ENCODE measurements at regions not wholly inside any gene's neighbourhood (a gene's known extent, or its start where the extent isn't known, plus 50 kb on each side); places are given as distances from the start of the nearest gene placed in this dataset.
"Not testable (repeated sequence)": the region's sequence is repeated elsewhere in the genome, so short reads cannot be mapped to it uniquely, and the experiment has no call there.

DNA sequence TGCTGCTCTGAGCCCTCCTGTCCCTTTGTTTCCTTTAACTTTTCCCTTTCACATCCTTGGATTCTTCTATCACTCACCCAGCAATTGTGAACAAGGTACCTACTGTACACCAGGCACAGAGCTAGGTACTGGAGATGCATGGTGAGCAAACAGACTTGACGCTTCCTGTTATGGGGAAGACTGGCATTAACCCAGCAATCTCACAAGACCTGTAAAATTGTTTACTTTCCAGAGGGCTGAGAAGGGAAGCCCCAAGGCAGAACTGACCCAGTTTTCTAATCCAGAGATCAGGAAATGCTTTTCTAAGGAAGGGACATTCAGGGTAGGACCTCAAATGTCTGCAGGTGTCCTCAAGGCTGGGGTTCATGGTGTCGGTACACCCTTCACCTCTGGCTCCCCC lies 171.6 kb upstream of the KAZN start:
- no peaks in the 10 kb centered on the region for H3K27me3 ChIP-seq (ENCODE audit: control insufficient read depth, insufficient read depth, low read length)
- no peaks in the 10 kb centered on the region for H3K36me3 ChIP-seq (ENCODE audit: control insufficient read depth, insufficient read depth, low read length)
- H3K4me3 ChIP-seq (ENCODE audit: low read depth, low read length) = no peak overlapping the region
- TF ChIP-seq, protein P1, sequence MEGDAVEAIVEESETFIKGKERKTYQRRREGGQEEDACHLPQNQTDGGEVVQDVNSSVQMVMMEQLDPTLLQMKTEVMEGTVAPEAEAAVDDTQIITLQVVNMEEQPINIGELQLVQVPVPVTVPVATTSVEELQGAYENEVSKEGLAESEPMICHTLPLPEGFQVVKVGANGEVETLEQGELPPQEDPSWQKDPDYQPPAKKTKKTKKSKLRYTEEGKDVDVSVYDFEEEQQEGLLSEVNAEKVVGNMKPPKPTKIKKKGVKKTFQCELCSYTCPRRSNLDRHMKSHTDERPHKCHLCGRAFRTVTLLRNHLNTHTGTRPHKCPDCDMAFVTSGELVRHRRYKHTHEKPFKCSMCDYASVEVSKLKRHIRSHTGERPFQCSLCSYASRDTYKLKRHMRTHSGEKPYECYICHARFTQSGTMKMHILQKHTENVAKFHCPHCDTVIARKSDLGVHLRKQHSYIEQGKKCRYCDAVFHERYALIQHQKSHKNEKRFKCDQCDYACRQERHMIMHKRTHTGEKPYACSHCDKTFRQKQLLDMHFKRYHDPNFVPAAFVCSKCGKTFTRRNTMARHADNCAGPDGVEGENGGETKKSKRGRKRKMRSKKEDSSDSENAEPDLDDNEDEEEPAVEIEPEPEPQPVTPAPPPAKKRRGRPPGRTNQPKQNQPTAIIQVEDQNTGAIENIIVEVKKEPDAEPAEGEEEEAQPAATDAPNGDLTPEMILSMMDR (IDR thresholded peaks at IDR 0.05; ENCODE audit: insufficient read depth, low read length, severe bottlenecking) = no peak
- FAIRE-seq (no peak), DNase-seq (ENCODE audit: low read depth) (no peak)

DNA sequence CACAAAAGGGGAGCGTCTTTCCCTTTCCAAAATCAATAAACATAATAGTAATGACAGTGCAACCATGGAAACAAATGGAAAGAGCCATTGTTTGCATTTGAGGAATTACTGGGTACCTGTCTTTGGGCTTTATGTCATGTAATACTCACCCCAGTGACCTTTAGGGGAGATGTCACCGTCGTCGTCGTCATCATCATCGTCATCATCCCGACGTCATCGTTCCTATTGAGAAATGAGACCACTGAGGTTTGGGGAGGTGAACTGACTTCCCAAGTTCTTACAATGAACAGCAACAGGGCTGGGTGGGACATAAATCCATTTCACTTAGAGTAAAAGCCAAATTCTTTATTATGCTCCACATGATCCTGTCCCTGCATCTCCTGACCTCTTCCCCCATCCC lies 168.9 kb upstream of the KAZN start:
- no peak for DNase-seq (ENCODE audit: low read depth)
- H3K4me3 ChIP-seq (ENCODE audit: low read depth, low read length) = no peak overlapping the region
- FAIRE-seq = no peak
- TF ChIP-seq, protein P1 (IDR thresholded peaks at IDR 0.05; ENCODE audit: insufficient read depth, low read length, severe bottlenecking) = no peak
- H3K27me3 ChIP-seq (ENCODE audit: control insufficient read depth, insufficient read depth, low read length) = no peaks in the 10 kb centered on the region
- no peaks in the 10 kb centered on the region for H3K36me3 ChIP-seq (ENCODE audit: control insufficient read depth, insufficient read depth, low read length)

DNA sequence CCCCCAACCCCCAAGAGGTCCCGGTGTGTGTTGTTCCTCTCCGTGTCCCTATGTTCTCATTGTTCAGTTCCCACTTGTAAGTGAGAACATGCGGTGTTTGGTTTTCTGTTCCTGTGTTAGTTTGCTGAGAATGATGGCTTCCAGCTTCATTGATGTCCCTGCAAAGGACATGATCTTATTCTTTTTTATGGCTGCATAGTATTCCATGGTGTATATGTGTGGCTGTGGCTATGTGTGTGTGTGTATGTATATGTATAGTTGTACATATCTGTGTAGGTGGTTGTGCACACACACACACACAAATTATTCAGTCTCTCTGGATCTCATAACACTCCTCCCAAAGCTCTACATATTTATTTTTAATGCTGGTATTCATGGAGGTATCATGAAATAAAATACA lies 165.8 kb upstream of the KAZN start:
- DNase-seq (ENCODE audit: low read depth); H3K4me3 ChIP-seq (ENCODE audit: low read depth, low read length); H3K27me3 ChIP-seq (ENCODE audit: control insufficient read depth, insufficient read depth, low read length); H3K36me3 ChIP-seq (ENCODE audit: control insufficient read depth, insufficient read depth, low read length); FAIRE-seq: not testable (repeated sequence)

DNA sequence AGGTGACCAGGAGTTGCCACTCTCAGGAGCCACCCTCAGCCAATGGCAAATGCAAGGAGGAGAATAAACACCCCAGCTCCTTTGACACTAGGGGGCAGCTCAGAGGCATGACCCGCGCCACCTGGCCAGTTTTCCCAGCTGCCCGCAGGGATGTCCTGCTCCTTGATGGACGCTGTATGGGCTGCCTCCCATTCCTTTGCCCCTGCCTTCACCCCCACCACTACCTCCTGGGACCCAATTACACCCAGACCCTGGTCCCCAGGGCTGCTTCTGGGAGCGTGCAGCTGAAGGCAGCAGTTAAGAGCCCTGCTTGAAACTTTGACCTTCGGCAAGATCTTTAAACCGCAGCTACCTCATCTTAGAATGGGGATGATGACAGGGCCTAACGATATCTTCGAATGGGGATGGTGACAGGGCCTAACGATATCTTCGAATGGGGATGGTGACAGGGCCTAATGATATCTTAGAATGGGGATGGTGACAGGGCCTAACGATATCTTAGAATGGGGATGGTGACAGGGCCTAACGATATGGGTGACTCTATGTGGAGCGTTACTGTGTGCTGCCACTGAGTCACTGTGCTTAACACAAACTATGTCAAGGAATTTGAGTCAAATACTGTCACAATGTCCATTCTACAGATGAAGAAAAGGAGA lies 163.0 kb upstream of the KAZN start:
- FAIRE-seq (no peak), DNase-seq (ENCODE audit: low read depth) (no peak)
- H3K4me3 ChIP-seq (ENCODE audit: low read depth, low read length) = no peak overlapping the region
- TF ChIP-seq, protein P1 (IDR thresholded peaks at IDR 0.05; ENCODE audit: insufficient read depth, low read length, severe bottlenecking) = no peak
- H3K36me3 ChIP-seq (ENCODE audit: control insufficient read depth, insufficient read depth, low read length) = no peaks in the 10 kb centered on the region
- no peaks in the 10 kb centered on the region for H3K27me3 ChIP-seq (ENCODE audit: control insufficient read depth, insufficient read depth, low read length)

DNA sequence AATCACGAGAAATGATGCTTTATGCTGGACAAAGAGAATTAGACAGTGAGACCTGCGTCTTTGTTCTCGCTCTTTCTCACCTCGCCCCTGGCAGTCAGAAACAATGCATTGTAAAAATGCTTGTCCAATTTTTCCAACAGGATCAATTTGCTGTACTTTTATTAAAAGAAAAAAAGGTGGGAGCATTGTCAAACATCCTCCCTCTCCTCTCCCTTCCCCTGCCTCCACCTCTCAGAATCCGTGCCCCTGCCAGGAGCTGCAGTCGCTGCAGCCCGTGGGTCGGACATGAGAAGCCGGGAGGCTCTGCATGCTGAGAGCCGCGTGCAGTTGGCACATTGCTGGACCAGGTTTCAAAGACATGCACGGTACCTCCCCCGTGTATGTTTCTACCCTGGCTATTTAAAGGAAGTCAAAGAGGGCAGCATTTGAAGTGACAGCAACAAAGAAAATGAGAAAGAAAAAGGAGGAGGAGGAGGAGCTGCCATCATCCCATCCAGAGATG lies 161.0 kb upstream of the KAZN start:
- no peak overlapping the region for H3K4me3 ChIP-seq (ENCODE audit: low read depth, low read length)
- H3K36me3 ChIP-seq (ENCODE audit: control insufficient read depth, insufficient read depth, low read length) = no peaks in the 10 kb centered on the region
- DNase-seq (ENCODE audit: low read depth) (no peak), FAIRE-seq (no peak)
- TF ChIP-seq, protein P1 (IDR thresholded peaks at IDR 0.05; ENCODE audit: insufficient read depth, low read length, severe bottlenecking) = no peak
- no peaks in the 10 kb centered on the region for H3K27me3 ChIP-seq (ENCODE audit: control insufficient read depth, insufficient read depth, low read length)

DNA sequence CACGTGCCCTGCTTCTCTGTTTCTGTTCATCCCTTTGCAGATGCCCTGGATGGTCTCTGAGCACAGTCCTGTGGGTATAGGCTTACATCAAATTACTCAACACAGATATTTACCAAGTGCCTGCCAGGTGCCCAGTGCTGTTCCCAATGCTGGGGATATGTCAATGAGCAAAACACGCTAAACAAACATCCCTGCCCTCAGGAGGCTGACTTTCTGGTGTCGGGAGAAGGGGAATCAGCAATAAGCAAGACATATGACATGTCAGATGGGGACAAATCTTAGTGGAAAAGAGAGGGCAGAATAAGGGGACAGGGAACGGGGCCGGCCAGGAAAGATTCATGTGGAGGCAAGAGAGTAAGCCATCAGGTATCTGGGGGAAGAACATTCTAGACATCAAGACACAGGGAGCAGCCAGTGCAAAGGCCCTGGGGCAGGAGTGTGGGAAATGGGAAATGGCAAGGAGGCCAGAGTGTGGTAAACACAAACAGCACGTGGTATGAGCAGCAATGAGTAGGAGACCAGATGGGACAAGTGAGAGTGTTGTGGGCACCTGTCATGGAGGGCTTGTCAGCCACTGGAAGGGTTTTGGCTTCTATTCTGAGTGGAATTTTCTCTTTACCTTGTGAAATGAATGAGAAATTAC lies 160.2 kb upstream of the KAZN start:
- no peak for DNase-seq (ENCODE audit: low read depth)
- TF ChIP-seq, protein P1 (IDR thresholded peaks at IDR 0.05; ENCODE audit: insufficient read depth, low read length, severe bottlenecking) = no peak
- no peak overlapping the region for H3K4me3 ChIP-seq (ENCODE audit: low read depth, low read length)
- FAIRE-seq = no peak
- no peaks in the 10 kb centered on the region for H3K36me3 ChIP-seq (ENCODE audit: control insufficient read depth, insufficient read depth, low read length)
- H3K27me3 ChIP-seq (ENCODE audit: control insufficient read depth, insufficient read depth, low read length) = no peaks in the 10 kb centered on the region

Data from bronchial epithelial cell (primary cell).